Urinary bladder (tissue), 3 donors: ENCODE measurements at regions not wholly inside any gene's neighbourhood (a gene's known extent, or its start where the extent isn't known, plus 50 kb on each side); places are given as distances from the start of the nearest gene placed in this dataset.

Experiments used
- DNase-seq: peaks from one replicate; pipeline ENCODE4 v3.0.0-alpha.2; 2015; ENCODE audit errors: extremely low spot score
- H3K27ac ChIP-seq: one replicate; pipeline ENCODE4 v1.5.1; 2013; ENCODE audit warnings: low read depth, mild to moderate bottlenecking, moderate library complexity
- H3K36me3 ChIP-seq: one replicate; pipeline ENCODE4 v1.6.1; 2013; ENCODE audit warnings: mild to moderate bottlenecking, moderate library complexity; ENCODE audit not compliant: insufficient read depth
- H3K4me1 ChIP-seq: one replicate; pipeline ENCODE4 v1.6.1; 2013; ENCODE audit warnings: mild to moderate bottlenecking, moderate library complexity; ENCODE audit not compliant: insufficient read depth
- H3K4me3 ChIP-seq: one replicate; pipeline ENCODE4 v1.5.1; 2013; ENCODE audit warnings: low read depth, low read length
- WGBS: extraction: QIAGEN DNeasy Blood & Tissue Kit; methylation state at CpG from one replicate; pipeline ENCODE4 v1.1.7; 2013; 5-methylcytosine and 5-hydroxymethylcytosine counted together
- donor health status: healthy with polysubstance abuse.
- donor health status: healthy.

DNA sequence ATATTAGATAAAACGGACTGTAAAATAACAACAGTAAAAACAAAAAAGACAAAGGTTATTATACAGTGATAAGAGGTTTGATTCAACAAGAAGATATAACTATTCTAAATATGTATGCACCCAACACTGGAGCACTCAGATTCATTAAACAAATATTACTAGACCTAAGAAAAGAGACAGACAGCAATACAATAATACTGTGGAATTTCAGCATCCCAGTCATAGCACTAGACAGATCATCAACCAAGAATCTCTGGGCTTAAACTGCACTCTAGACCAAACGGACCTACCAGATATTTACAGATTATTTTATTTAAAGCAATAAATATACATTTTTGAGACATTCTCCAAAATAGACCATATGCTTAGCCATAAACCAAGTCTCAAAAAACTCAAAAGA lies 263.8 kb downstream of the C6orf118 start:
- no peaks in the 10 kb centered on the region for H3K36me3 ChIP-seq
- H3K27ac ChIP-seq, result no peak overlapping the region
- 68% methylated on average over 2 of the region's 2 CpGs for WGBS
- H3K4me3 ChIP-seq, result no peak overlapping the region
- no peak for DNase-seq
- H3K4me1 ChIP-seq, result no peaks in the 10 kb centered on the region

GRCh38 chr6:165042912-165043311 lies 266.5 kb downstream of the C6orf118 start:
- Histone ChIP-seq H3K27ac (no peak overlapping the region), H3K4me1 (no peaks in the 10 kb centered on the region), H3K36me3 (no peaks in the 10 kb centered on the region), H3K4me3 (no peak overlapping the region)
- 93% methylated on average over 2 of the region's 2 CpGs for WGBS
- no peak for DNase-seq

- DNase-seq, result no peak
- H3K4me1 ChIP-seq, result no peaks in the 10 kb centered on the region
- WGBS, result 74% methylated on average over 1 of the region's 1 CpG
These were observed 269.0 kb downstream of the C6orf118 start for GRCh38 chr6:165040440-165040839.

GRCh38 chr6:165034271-165034741 lies 275.1 kb downstream of the C6orf118 start:
- Histone ChIP-seq H3K36me3 (no peaks in the 10 kb centered on the region), H3K4me1 (no peaks in the 10 kb centered on the region), H3K4me3 (no peak overlapping the region), H3K27ac (no peak overlapping the region)
- DNase-seq, result no peak
- WGBS, result 56% methylated on average over 4 of the region's 4 CpGs

More at GRCh38 chr6:165040440-165040839, 269.0 kb downstream of the C6orf118 start:
- no peaks in the 10 kb centered on the region for H3K36me3 ChIP-seq
- no peak overlapping the region for H3K27ac ChIP-seq
- H3K4me3 ChIP-seq, result no peak overlapping the region

DNA sequence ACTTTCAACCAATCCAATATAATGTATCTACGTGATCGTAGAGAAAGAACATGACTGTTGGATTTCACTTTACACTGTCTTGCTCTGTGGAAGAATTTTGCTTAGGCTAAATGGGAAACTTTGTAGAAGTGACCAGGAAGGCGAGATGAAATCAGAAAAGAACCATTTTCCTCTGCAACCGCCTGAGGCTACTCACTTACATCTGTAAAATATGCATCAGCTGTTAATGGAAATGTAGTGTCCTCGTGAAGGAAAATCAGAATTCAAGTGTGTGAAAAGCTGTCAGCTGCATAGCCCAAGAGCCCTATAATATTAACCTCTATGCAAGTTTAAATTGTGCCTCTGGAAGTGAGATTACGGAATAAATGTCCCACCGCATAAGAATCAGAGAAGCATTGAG lies 277.9 kb downstream of the C6orf118 start:
- H3K27ac ChIP-seq, result no peak overlapping the region
- no peak overlapping the region for H3K4me3 ChIP-seq
- 64% methylated on average over 7 of the region's 7 CpGs for WGBS
- DNase-seq, result no peak
- H3K36me3 ChIP-seq, result no peaks in the 10 kb centered on the region
- H3K4me1 ChIP-seq, result no peaks in the 10 kb centered on the region

- Histone ChIP-seq H3K36me3 (no peaks in the 10 kb centered on the region), H3K4me3 (no peak overlapping the region), H3K4me1 (no peaks in the 10 kb centered on the region), H3K27ac (no peak overlapping the region)
- WGBS, result 58% methylated on average over 1 of the region's 1 CpG
- DNase-seq, result no peak
These were observed 284.4 kb downstream of the C6orf118 start for GRCh38 chr6:165025040-165025439.

- no peak overlapping the region for H3K27ac ChIP-seq
- WGBS, result 89% methylated on average over 2 of the region's 2 CpGs
- no peak for DNase-seq
- H3K36me3 ChIP-seq, result no peaks in the 10 kb centered on the region
- no peaks in the 10 kb centered on the region for H3K4me1 ChIP-seq
- H3K4me3 ChIP-seq, result no peak overlapping the region
These were observed 289.7 kb downstream of the C6orf118 start for GRCh38 chr6:165019681-165020080.

DNA sequence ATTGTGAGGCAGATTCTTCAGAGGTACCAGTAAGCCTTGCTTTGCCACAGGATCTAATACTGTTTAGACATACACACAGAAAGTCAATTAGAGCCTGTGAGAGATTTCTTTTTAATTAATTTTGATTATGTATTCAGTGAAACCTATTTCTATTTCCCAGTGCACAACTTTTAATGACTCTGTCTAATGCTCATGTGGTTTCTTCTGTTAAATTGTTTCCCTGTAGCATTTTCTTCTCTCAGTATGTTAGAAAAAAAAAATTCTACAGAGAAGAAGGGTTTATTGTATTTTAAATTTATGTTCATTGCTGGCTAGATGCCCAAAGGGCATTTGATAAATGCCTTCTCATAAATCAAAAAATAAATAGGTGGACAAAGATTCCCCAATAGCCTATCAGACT lies 293.7 kb downstream of the C6orf118 start:
- no peak overlapping the region for H3K4me3 ChIP-seq
- H3K4me1 ChIP-seq, result no peaks in the 10 kb centered on the region
- H3K27ac ChIP-seq, result no peak overlapping the region
- no peaks in the 10 kb centered on the region for H3K36me3 ChIP-seq
- DNase-seq, result no peak

- Histone ChIP-seq H3K27ac (no peak overlapping the region), H3K36me3 (no peaks in the 10 kb centered on the region), H3K4me3 (no peak overlapping the region), H3K4me1 (no peaks in the 10 kb centered on the region)
- WGBS, result 39% methylated on average over 3 of the region's 3 CpGs
- DNase-seq, result no peak
These were observed 295.7 kb downstream of the C6orf118 start for GRCh38 chr6:165013701-165014100.

GRCh38 chr6:165012183-165012582 lies 297.2 kb downstream of the C6orf118 start:
- 79% methylated on average over 4 of the region's 4 CpGs for WGBS
- Histone ChIP-seq H3K36me3 (no peaks in the 10 kb centered on the region), H3K4me3 (no peak overlapping the region), H3K27ac (no peak overlapping the region), H3K4me1 (no peaks in the 10 kb centered on the region)
- no peak for DNase-seq

DNA sequence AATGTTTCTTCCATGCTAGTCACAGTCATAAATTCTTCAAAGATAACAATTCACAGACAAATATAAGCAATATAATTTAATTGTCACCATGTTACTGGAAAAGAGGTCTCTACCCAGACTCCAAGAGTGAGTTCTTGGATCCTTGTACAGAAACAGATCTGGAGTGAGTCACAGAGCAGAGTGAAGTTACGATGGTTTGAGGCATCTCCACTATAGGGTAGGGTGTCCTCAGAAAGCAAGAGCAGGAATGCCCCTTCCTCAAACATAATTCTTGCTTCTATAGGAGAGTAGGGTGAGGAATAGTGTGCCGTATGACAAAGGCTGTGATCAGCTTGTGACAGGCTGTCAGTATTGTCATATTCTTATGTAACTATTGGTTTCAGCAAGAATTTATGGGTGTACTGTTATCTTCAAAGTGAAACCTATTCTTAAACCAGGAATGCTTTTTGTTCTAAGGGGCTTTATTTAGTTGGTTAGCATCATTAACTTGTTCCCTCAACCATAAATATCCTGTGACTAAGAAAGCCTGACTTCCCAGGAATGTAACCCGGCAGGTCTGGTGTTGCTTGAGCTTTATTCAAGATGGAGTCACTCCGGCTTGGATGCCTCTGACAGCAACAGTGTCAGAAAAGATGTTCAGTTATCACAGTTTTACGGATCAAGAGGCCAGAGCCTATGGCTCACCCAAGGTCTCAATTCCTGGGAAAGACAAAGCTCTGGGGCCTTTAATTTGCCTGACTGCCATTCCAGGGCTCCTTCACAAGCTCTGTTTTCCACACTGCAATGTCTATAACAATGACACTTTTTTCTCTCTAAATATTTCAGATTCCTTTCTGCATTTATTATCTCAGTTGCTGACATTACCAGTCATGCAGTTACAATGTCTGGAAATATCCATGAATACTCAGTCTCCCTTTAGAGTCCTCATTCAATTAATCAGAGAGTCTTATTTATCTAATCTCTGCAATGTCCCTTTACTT lies 298.6 kb downstream of the C6orf118 start:
- DNase-seq, result no peak
- Histone ChIP-seq H3K27ac (no peak overlapping the region), H3K4me1 (no peaks in the 10 kb centered on the region), H3K36me3 (no peaks in the 10 kb centered on the region), H3K4me3 (no peak overlapping the region)
- WGBS, result 57% methylated on average over 5 of the region's 5 CpGs

GRCh38 chr6:165008971-165009370 lies 300.4 kb downstream of the C6orf118 start:
- H3K4me1 ChIP-seq, result no peaks in the 10 kb centered on the region
- 83% methylated on average over 4 of the region's 4 CpGs for WGBS

GRCh38 chr6:165002866-165003265 lies 306.5 kb downstream of the C6orf118 start:
- no peak overlapping the region for H3K27ac ChIP-seq
- H3K36me3 ChIP-seq, result no peaks in the 10 kb centered on the region
- DNase-seq, result no peak
- WGBS, result 80% methylated on average over 11 of the region's 11 CpGs
- H3K4me3 ChIP-seq, result no peak overlapping the region
- no peaks in the 10 kb centered on the region for H3K4me1 ChIP-seq

More at GRCh38 chr6:165008971-165009370, 300.4 kb downstream of the C6orf118 start:
- Histone ChIP-seq H3K27ac (no peak overlapping the region), H3K36me3 (no peaks in the 10 kb centered on the region), H3K4me3 (no peak overlapping the region)
- DNase-seq, result no peak

DNA sequence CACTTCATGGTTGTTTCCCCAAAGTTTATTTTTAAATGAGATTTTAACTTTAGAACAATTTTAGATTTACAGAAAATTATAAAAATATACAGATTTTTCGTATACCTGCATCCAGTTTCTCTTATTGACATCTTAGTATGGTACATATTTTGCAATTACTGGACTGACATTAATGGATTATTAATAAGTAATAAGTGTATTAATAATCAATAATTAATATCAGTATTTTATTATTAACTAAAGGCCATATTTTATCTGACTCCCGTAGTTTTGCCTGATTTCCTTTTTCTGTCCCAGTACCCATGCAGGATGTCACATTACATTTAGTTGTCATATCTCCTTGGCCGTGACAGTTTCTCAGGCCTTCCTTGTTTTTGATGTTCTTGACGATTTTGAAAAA lies 307.0 kb downstream of the C6orf118 start:
- no peak for DNase-seq
- Histone ChIP-seq H3K27ac (no peak overlapping the region), H3K4me3 (no peak overlapping the region), H3K36me3 (no peaks in the 10 kb centered on the region), H3K4me1 (no peaks in the 10 kb centered on the region)
- 93% methylated on average over 4 of the region's 4 CpGs for WGBS
